ENCODE measurements at regions not wholly inside any gene's neighbourhood (a gene's known extent, or its start where the extent isn't known, plus 50 kb on each side); places are given as distances from the start of the nearest gene placed in this dataset.
A peak's percentile ranks its signal among the peaks of the same experiment; 100 is the strongest.

DNA sequence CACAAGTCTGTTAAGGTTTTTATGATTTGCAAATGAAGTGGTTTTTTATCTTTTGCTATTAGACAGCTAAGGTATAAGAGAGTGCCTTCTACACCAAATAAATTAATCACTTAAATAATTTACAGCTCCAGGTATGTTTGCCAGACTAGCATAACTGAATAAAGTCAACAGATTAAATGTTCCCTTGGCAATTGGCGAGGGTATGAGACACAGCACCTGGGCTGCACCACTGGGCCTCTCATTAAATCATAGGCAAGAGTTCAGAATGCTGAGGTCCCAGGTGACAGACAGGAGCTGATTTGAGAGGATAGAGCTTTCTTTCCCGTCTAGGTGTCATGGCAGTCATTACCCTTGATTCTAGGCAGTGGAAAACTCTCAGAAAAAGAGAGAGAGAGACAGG lies 62.6 kb upstream of the WT1 start:
- H3K27ac ChIP-seq: no peak overlapping the region
- intact Hi-C loops (cut with DNase I): no loop called here

DNA sequence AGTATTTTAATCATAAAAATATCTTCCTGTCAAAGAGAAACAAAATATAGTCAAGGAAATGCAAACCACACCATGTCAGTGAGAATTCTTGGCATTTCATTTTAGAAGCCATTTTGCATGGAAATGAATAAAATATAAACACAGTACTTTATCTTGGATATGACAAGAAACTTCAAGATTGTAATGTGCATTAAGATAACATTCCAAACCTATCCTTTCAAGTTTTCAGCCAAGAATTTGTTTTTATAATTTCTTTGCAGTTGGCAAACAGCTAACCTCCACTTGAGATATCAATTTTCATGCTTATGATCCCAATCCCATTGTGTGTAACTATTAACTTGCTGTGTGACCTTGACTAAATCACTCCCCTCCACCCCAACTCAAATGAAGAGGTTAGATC lies 59.3 kb upstream of the WT1 start:
- ATAC-seq: no peak
- no peak overlapping the region for H3K27ac ChIP-seq
- H3K4me3 ChIP-seq: no peak overlapping the region
- no peak for TF ChIP-seq POLR2A (IDR thresholded peaks at IDR 0.05)
- TF ChIP-seq, protein P1, sequence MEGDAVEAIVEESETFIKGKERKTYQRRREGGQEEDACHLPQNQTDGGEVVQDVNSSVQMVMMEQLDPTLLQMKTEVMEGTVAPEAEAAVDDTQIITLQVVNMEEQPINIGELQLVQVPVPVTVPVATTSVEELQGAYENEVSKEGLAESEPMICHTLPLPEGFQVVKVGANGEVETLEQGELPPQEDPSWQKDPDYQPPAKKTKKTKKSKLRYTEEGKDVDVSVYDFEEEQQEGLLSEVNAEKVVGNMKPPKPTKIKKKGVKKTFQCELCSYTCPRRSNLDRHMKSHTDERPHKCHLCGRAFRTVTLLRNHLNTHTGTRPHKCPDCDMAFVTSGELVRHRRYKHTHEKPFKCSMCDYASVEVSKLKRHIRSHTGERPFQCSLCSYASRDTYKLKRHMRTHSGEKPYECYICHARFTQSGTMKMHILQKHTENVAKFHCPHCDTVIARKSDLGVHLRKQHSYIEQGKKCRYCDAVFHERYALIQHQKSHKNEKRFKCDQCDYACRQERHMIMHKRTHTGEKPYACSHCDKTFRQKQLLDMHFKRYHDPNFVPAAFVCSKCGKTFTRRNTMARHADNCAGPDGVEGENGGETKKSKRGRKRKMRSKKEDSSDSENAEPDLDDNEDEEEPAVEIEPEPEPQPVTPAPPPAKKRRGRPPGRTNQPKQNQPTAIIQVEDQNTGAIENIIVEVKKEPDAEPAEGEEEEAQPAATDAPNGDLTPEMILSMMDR (IDR thresholded peaks at IDR 0.05): no peak
- intact Hi-C loops (cut with DNase I): no loop called here
- H3K27me3 ChIP-seq: no peaks in the 10 kb centered on the region
- no peak for DNase-seq
- H3K9me3 ChIP-seq: no peaks in the 10 kb centered on the region
- no peaks in the 10 kb centered on the region for H3K36me3 ChIP-seq
- H3K4me1 ChIP-seq: no peaks in the 10 kb centered on the region

More for the DNA sequence above, 62.6 kb upstream of the WT1 start:
- Histone ChIP-seq H3K4me1 (no peaks in the 10 kb centered on the region), H3K36me3 (no peaks in the 10 kb centered on the region), H3K27me3 (no peaks in the 10 kb centered on the region), H3K4me3 (no peak overlapping the region), H3K9me3 (no peaks in the 10 kb centered on the region)
- no peak for ATAC-seq
- WGBS, 4 donors: 73 to 83% (median 81%) methylated on average over 2 of the region's 2 CpGs
- DNase-seq: no peak
- TF ChIP-seq, protein P1 (IDR thresholded peaks at IDR 0.05): no peak
- TF ChIP-seq POLR2A (IDR thresholded peaks at IDR 0.05): no peak

DNA sequence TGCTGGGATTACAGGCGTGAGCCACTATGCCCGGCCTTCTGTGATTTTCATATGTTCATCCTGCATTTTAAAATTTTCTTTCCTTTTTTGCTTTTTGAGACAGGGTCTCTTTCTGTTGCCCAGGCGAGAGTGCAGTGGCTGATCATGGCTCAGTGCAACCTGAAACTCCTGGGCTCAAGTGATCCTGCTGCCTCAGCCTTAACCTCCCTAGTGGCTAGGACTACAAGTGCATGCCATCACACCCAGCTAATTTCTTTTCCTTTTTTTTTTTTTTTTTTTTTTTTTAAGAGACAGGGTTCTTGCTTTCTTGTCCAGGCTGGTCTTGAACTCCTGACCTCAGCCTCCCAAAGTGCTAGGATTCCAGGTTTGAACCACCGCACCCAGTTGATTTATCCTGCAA lies 54.1 kb upstream of the WT1 start:
- no peaks in the 10 kb centered on the region for H3K9me3 ChIP-seq
- intact Hi-C loops (cut with DNase I): no loop called here
- TF ChIP-seq, protein P1 (IDR thresholded peaks at IDR 0.05): no peak

DNA sequence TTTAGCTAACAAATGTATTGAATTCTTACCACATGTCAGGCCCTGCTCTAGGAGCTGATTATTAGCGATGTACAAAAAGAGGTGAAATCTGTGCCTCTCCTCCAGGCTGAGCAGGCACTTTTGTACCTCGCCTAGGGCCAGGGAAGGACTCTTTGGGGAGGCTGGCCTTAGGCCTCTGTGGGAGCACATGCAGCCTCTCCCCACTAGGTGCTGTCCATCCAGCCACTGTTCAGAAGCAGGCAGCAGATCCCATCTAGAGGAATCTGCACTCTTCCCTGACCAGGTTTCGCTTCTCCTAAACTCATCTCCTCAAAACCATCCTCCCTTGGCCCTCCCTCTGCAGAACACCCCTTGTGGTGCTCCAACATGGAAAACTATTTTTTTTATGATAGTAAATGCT lies 51.9 kb upstream of the WT1 start:
- Histone ChIP-seq H3K36me3 (no peaks in the 10 kb centered on the region), H3K4me1 (no peaks in the 10 kb centered on the region), H3K27ac (no peak overlapping the region), H3K9me3 (no peaks in the 10 kb centered on the region), H3K4me3 (no peak overlapping the region), H3K27me3 (no peaks in the 10 kb centered on the region)
- ATAC-seq (no peak), DNase-seq (no peak)
- TF ChIP-seq POLR2A (IDR thresholded peaks at IDR 0.05): no peak
- TF ChIP-seq, protein P1 (IDR thresholded peaks at IDR 0.05): peak in 1 of 12 donors; percentile 17
- intact Hi-C loops (cut with DNase I): no loop called here
- 86 to 100% (median 94%) methylated on average over 3 of the region's 3 CpGs for WGBS, 4 donors

More for the DNA sequence above, 54.1 kb upstream of the WT1 start:
- DNase-seq (no peak), ATAC-seq (no peak)
- H3K4me1 ChIP-seq: no peaks in the 10 kb centered on the region
- no peaks in the 10 kb centered on the region for H3K27me3 ChIP-seq
- no peak overlapping the region for H3K4me3 ChIP-seq
- H3K36me3 ChIP-seq: no peaks in the 10 kb centered on the region
- WGBS, 4 donors: 86 to 95% (median 94%) methylated on average over 4 of the region's 4 CpGs
- H3K27ac ChIP-seq: no peak overlapping the region
